ENCODE measurements at regions not wholly inside any gene's neighbourhood (a gene's known extent, or its start where the extent isn't known, plus 50 kb on each side); places are given as distances from the start of the nearest gene placed in this dataset.

DNA sequence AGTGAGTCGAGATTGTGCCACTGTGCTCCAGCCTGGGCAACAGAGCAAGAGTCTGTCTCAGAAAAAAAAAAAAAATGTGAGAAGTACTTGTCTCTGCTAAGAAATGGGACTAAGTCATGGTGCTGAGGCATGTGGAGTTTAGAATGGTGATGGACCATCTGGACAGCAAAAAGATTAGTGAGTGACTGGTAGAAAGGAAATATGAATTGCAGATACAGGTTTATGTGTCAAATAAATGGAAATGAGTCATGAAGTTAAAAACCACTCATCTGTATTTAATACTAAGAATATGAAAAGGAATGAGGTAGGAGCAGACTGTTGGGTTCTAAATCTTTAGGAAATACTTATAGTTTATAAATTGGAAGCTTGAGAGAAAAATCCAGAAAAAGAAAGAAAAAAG is 625.7 kb upstream of the ANKRD30A start:
- Histone ChIP-seq H3K9me3 (ENCODE audit: control insufficient read depth, insufficient read depth, low read length) (no peaks in the 10 kb centered on the region), H4K20me1 (ENCODE audit: insufficient read depth, low read length) (no peaks in the 10 kb centered on the region), H2BK5ac (ENCODE audit: low read depth, low read length, poor library complexity, severe bottlenecking) (no peak overlapping the region), H3K27me3 (ENCODE audit: control insufficient read depth, insufficient read depth, low read length) (no peaks in the 10 kb centered on the region), H3K4me3 (ENCODE audit: insufficient read depth, low read depth, low read length) (no peak overlapping the region), H3K14ac (replicated peaks; ENCODE audit: low read depth, low read length) (no peak overlapping the region), H4K91ac (ENCODE audit: insufficient read depth, low read depth, low read length) (no peak overlapping the region), H2AK5ac (ENCODE audit: low read depth, low read length) (no peak overlapping the region), H3K9me1 (ENCODE audit: insufficient read depth, low read length) (no peaks in the 10 kb centered on the region), H2BK15ac (ENCODE audit: low read depth, low read length) (no peak overlapping the region), H3K4me1 (ENCODE audit: control insufficient read depth, insufficient read depth, low read length) (peaks cover under 1% of the 10 kb centered on the region; the same call in 1 of the 2 replicates), H3K79me1 (ENCODE audit: low read depth in 1 of 2, low read length in 2 of 2) (no peaks in the 10 kb centered on the region), H4K5ac (ENCODE audit: low read depth, low read length) (no peak overlapping the region), H4K8ac (ENCODE audit: low read depth in 2 of 2, low read length in 2 of 2) (no peak overlapping the region), H3K18ac (ENCODE audit: low read depth, low read length) (no peak overlapping the region), H3K27ac (ENCODE audit: insufficient read depth, low read length) (no peak overlapping the region), H3K56ac (ENCODE audit: extremely low read depth, insufficient read depth, low read length) (no peak overlapping the region), H3K23ac (ENCODE audit: low read depth, low read length) (no peak overlapping the region), H3K9ac (ENCODE audit: low read depth, low read length) (no peak overlapping the region), H3K36me3 (ENCODE audit: control insufficient read depth, insufficient read depth, low read length) (no peaks in the 10 kb centered on the region), H2AK9ac (replicated peaks; ENCODE audit: low read depth, low read length, poor library complexity) (no peak overlapping the region), H2BK120ac (ENCODE audit: low read depth, low read length) (no peak overlapping the region), H3K4me2 (ENCODE audit: low read depth, low read length) (no peak overlapping the region), H2AFZ (replicated peaks; ENCODE audit: low read length, poor library complexity) (no peak overlapping the region), H2BK20ac (ENCODE audit: low read depth, low read length) (no peak overlapping the region), H3K4ac (ENCODE audit: low read depth, low read length) (no peak overlapping the region)
- in situ Hi-C loops (cut with MboI; ENCODE audit: low sequenced_read_pairs) (no loop called here), dilution Hi-C loops (cut with HindIII; ENCODE audit: low sequenced_read_pairs, unreplicated experiment) (no loop called here), intact Hi-C loops (cut with micrococcal nuclease) (loop anchor here (10.0 kb wide), 2 partner anchors 155 to 865 kb away; no protein-coding TSS in a partner anchor)
- ATAC-seq (ENCODE audit: low read depth): no peak
- CTCF ChIA-PET: interaction anchor here (0.7 kb wide), 1 partner anchor 925 kb away, joined by 3 read pairs; no protein-coding TSS in a partner anchor
- 100% methylated on average over 1 of the region's 1 CpG; no CpG with 5 or more reads in 1 of the 2 experiments for WGBS, 2 experiments (ENCODE audit: extremely low coverage in 2 of 2, insufficient read length in 1 of 2)
- no TSS peak for BruUV-seq (replicated peaks)
- no peak for TF ChIP-seq RAD21 (IDR thresholded peaks at IDR 0.05; ENCODE audit: low read length)
- TF ChIP-seq BHLHE40 (IDR thresholded peaks at IDR 0.05; ENCODE audit: low read depth, low read length): no peak
- no peak for TF ChIP-seq USF2 (IDR thresholded peaks at IDR 0.05; ENCODE audit: low read depth, low read length)
- 0 out of 2 replicates have a peak, but pooled peaks have one; percentile 10 for TF ChIP-seq FOS (IDR thresholded peaks at IDR 0.05; ENCODE audit: low read depth, low read length)
- TF ChIP-seq, protein P1, sequence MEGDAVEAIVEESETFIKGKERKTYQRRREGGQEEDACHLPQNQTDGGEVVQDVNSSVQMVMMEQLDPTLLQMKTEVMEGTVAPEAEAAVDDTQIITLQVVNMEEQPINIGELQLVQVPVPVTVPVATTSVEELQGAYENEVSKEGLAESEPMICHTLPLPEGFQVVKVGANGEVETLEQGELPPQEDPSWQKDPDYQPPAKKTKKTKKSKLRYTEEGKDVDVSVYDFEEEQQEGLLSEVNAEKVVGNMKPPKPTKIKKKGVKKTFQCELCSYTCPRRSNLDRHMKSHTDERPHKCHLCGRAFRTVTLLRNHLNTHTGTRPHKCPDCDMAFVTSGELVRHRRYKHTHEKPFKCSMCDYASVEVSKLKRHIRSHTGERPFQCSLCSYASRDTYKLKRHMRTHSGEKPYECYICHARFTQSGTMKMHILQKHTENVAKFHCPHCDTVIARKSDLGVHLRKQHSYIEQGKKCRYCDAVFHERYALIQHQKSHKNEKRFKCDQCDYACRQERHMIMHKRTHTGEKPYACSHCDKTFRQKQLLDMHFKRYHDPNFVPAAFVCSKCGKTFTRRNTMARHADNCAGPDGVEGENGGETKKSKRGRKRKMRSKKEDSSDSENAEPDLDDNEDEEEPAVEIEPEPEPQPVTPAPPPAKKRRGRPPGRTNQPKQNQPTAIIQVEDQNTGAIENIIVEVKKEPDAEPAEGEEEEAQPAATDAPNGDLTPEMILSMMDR (conservative IDR thresholded peaks at IDR 0.05; ENCODE audit: low read depth, low read length): no peak
- no peak for TF ChIP-seq MAFK (IDR thresholded peaks at IDR 0.05; ENCODE audit: low read depth, low read length)
- DNase-seq: peak; percentile 65
- POLR2A ChIA-PET (ENCODE audit: unreplicated experiment): no interaction called here

Measured in IMR-90 (cell line).